DND-41 (cell line): ENCODE measurements at regions not wholly inside any gene's neighbourhood (a gene's known extent, or its start where the extent isn't known, plus 50 kb on each side); places are given as distances from the start of the nearest gene placed in this dataset.

Source experiments
- ATAC-seq: fragments of 200-7000 bp; cut with Tn5 transposase; 3 replicates; pipeline ENCODE4 v1.9.1; 2021; ENCODE audit warnings: low read depth; ENCODE audit not compliant: insufficient read depth
- DNase-seq: peaks from one replicate; pipeline ENCODE4 v3.0.0-alpha.2; 2020
- H2AFZ ChIP-seq: 2 replicates; pipeline ENCODE4 v1.6.0; 2012; ENCODE audit warnings: low read depth, low read length
- H3K27ac ChIP-seq: 2 replicates; pipeline ENCODE4 v1.5.1; 2012; ENCODE audit warnings: low read length, inconsistent platforms
- H3K27me3 ChIP-seq: fragments of 200-600 bp; sonication (generic); 2 replicates; pipeline ENCODE4 v1.6.0; 2012; ENCODE audit warnings: low read length, mild to moderate bottlenecking, inconsistent platforms; ENCODE audit not compliant: insufficient read depth, poor library complexity
- H3K36me3 ChIP-seq: 2 replicates; pipeline ENCODE4 v1.5.1; 2012; ENCODE audit warnings: low read length, inconsistent platforms; ENCODE audit not compliant: insufficient read depth
- H3K4me1 ChIP-seq: 2 replicates; pipeline ENCODE4 v1.5.1; 2012; ENCODE audit warnings: mild to moderate bottlenecking, low read length; ENCODE audit not compliant: insufficient read depth
- H3K4me2 ChIP-seq: 2 replicates; pipeline ENCODE4 v1.6.0; 2012; ENCODE audit warnings: mild to moderate bottlenecking, moderate library complexity, low read length, inconsistent platforms; ENCODE audit not compliant: insufficient read depth
- H3K4me3 ChIP-seq, 2 experiments: fragments of 200-600 bp in 1 of 2; shearing (Covaris generic) in 1 of 2; 2 replicates each; pipeline ENCODE4 v1.5.1; 2012 to 2016; ENCODE audit warnings: inconsistent platforms in 2 of 2, low read length in 2 of 2, mild to moderate bottlenecking in 2 of 2, low read depth in 1 of 2, moderate library complexity in 1 of 2
- H3K79me2 ChIP-seq: 2 replicates; pipeline ENCODE4 v1.6.0; 2012; ENCODE audit warnings: low read length, inconsistent platforms; ENCODE audit not compliant: insufficient read depth
- H3K9ac ChIP-seq: 2 replicates; pipeline ENCODE4 v1.6.0; 2012; ENCODE audit warnings: low read depth, mild to moderate bottlenecking, inconsistent platforms, low read length, moderate library complexity
- H3K9me3 ChIP-seq: 2 replicates; pipeline ENCODE4 v1.5.1; 2012; ENCODE audit warnings: low read length, moderate library complexity, mild to moderate bottlenecking, inconsistent platforms; ENCODE audit not compliant: insufficient read depth, severe bottlenecking
- H4K20me1 ChIP-seq: 2 replicates; pipeline ENCODE4 v1.6.0; 2012; ENCODE audit warnings: low read length; ENCODE audit not compliant: insufficient read depth
- CTCF ChIP-seq: IDR thresholded peaks from 2 replicates; pipeline ENCODE4 v1.5.1; 2012; ENCODE audit warnings: borderline replicate concordance, low read length, moderate library complexity, mild to moderate bottlenecking; ENCODE audit not compliant: poor library complexity, severe bottlenecking; ENCODE audit errors: extremely low read depth
- EZH2 ChIP-seq: IDR thresholded peaks from 3 replicates; pipeline ENCODE4 v1.6.1; 2012; ENCODE audit warnings: borderline replicate concordance, low read depth, mild to moderate bottlenecking, moderate library complexity, low read length, inconsistent platforms; ENCODE audit not compliant: severe bottlenecking

- H3K79me2 ChIP-seq, result no peaks in the 10 kb centered on the region
- DNase-seq (no peak), ATAC-seq (no peak)
- H3K4me3 ChIP-seq, result no peak overlapping the region
- no peak overlapping the region for H3K27ac ChIP-seq
- TF ChIP-seq CTCF, result no peak
- no peak for TF ChIP-seq EZH2
- no peaks in the 10 kb centered on the region for H3K4me1 ChIP-seq
- no peak overlapping the region for H3K4me2 ChIP-seq
- no peaks in the 10 kb centered on the region for H3K9me3 ChIP-seq
- H3K36me3 ChIP-seq, result no peaks in the 10 kb centered on the region
- H2AFZ ChIP-seq, result no peak overlapping the region
- no peaks in the 10 kb centered on the region for H3K27me3 ChIP-seq
- no peaks in the 10 kb centered on the region for H4K20me1 ChIP-seq
- H3K9ac ChIP-seq, result no peak overlapping the region
These were observed 86.9 kb downstream of the FGF9 start for GRCh38 chr13:21757763-21758162.

GRCh38 chr13:21758441-21758840 lies 87.6 kb downstream of the FGF9 start:
- H3K79me2 ChIP-seq, result no peaks in the 10 kb centered on the region
- no peak overlapping the region for H3K4me3 ChIP-seq
- no peak overlapping the region for H3K4me2 ChIP-seq
- no peaks in the 10 kb centered on the region for H3K36me3 ChIP-seq
- DNase-seq (no peak), ATAC-seq (no peak)
- no peaks in the 10 kb centered on the region for H4K20me1 ChIP-seq
- no peak overlapping the region for H3K9ac ChIP-seq
- TF ChIP-seq CTCF, result no peak
- no peak for TF ChIP-seq EZH2
- no peak overlapping the region for H2AFZ ChIP-seq
- H3K27me3 ChIP-seq, result no peaks in the 10 kb centered on the region
- H3K27ac ChIP-seq, result no peak overlapping the region
- no peaks in the 10 kb centered on the region for H3K9me3 ChIP-seq
- H3K4me1 ChIP-seq, result no peaks in the 10 kb centered on the region

GRCh38 chr13:21759463-21759862 lies 88.6 kb downstream of the FGF9 start:
- Histone ChIP-seq H3K9ac (no peak overlapping the region), H3K36me3 (no peaks in the 10 kb centered on the region), H2AFZ (no peak overlapping the region), H3K79me2 (no peaks in the 10 kb centered on the region), H3K27ac (no peak overlapping the region), H3K4me1 (no peaks in the 10 kb centered on the region), H3K4me2 (no peak overlapping the region), H4K20me1 (no peaks in the 10 kb centered on the region), H3K9me3 (no peaks in the 10 kb centered on the region), H3K27me3 (no peaks in the 10 kb centered on the region), H3K4me3 (no peak overlapping the region)
- no peak for DNase-seq
- TF ChIP-seq CTCF, result no peak
- ATAC-seq, result no peak

GRCh38 chr13:21759911-21760310 lies 89.0 kb downstream of the FGF9 start:
- DNase-seq (no peak), ATAC-seq (no peak)
- no peaks in the 10 kb centered on the region for H4K20me1 ChIP-seq
- H2AFZ ChIP-seq, result no peak overlapping the region
- H3K9me3 ChIP-seq, result no peaks in the 10 kb centered on the region
- no peaks in the 10 kb centered on the region for H3K79me2 ChIP-seq
- no peak overlapping the region for H3K27ac ChIP-seq
- H3K9ac ChIP-seq, result no peak overlapping the region
- no peaks in the 10 kb centered on the region for H3K4me1 ChIP-seq
- no peak overlapping the region for H3K4me2 ChIP-seq
- no peak for TF ChIP-seq CTCF
- no peak for TF ChIP-seq EZH2
- no peaks in the 10 kb centered on the region for H3K27me3 ChIP-seq
- no peaks in the 10 kb centered on the region for H3K36me3 ChIP-seq
- no peak overlapping the region for H3K4me3 ChIP-seq
